Panc1 (cell line): ENCODE measurements at regions not wholly inside any gene's neighbourhood (a gene's known extent, or its start where the extent isn't known, plus 50 kb on each side); places are given as distances from the start of the nearest gene placed in this dataset.

Experiments
- ATAC-seq: fragments of 200-7000 bp; cut with Tn5 transposase; 2 replicates; pipeline ENCODE4 v1.9.1; 2020; ENCODE audit warnings: mild to moderate bottlenecking, moderate library complexity
- BruUV-seq: library from RNA; stranded (reverse); fragments of 400-500 nt; replicated peaks from 2 replicates; lab custom pipeline; 2021; lab: Mats Ljungman, UMichigan
- CTCF ChIA-PET: fragments of 300-600 bp; sonication (Branson Sonifier 250); formaldehyde crosslinking; loops from one replicate; lab custom pipeline; 2022; ENCODE audit warnings: antibody characterized with exemption; lab: Charles Lee
- POLR2A ChIA-PET: fragments of 300-600 bp; sonication (Branson Sonifier 250); formaldehyde crosslinking; loops from one replicate; lab custom pipeline; 2022; ENCODE audit warnings: antibody characterized with exemption; lab: Charles Lee
- DNase-seq: peaks from one replicate; pipeline ENCODE4 v3.0.0-alpha.2; 2010; ENCODE audit warnings: low read depth, low spot score
- H3K27ac ChIP-seq: 2 replicates; pipeline ENCODE4 v1.5.1; 2011; ENCODE audit warnings: mild to moderate bottlenecking, low read length, inconsistent platforms
- H3K27me3 ChIP-seq: fragments of 200-500 bp; sonication (Bioruptor generic); 2 replicates; pipeline ENCODE4 v1.6.0; 2014; ENCODE audit warnings: low read length, inconsistent platforms; ENCODE audit not compliant: control insufficient read depth, insufficient read depth
- H3K36me3 ChIP-seq: fragments of 200-500 bp; sonication (Bioruptor generic); 2 replicates; pipeline ENCODE4 v1.5.1; 2014; ENCODE audit warnings: inconsistent platforms, mild to moderate bottlenecking, low read length, moderate library complexity; ENCODE audit not compliant: control insufficient read depth, insufficient read depth
- H3K4me1 ChIP-seq: 2 replicates; pipeline ENCODE4 v1.5.1; 2011; ENCODE audit warnings: inconsistent platforms, mild to moderate bottlenecking, low read length, moderate library complexity; ENCODE audit not compliant: control insufficient read depth, insufficient read depth
- H3K4me3 ChIP-seq, 2 experiments: 2 replicates each; pipeline ENCODE4 v1.5.1; 2011 to 2012; ENCODE audit warnings: low read depth in 2 of 2, low read length in 2 of 2, mild to moderate bottlenecking in 2 of 2, inconsistent platforms in 1 of 2, moderate library complexity in 1 of 2
- H3K9me3 ChIP-seq: fragments of 200-500 bp; sonication (Bioruptor generic); 2 replicates; pipeline ENCODE4 v1.5.1; 2014; ENCODE audit warnings: low read depth, mild to moderate bottlenecking, inconsistent platforms, low read length, moderate library complexity; ENCODE audit not compliant: control insufficient read depth, insufficient read depth
- CTCF ChIP-seq: fragments of 450-650 bp; IDR thresholded peaks from 2 replicates; pipeline ENCODE4 v1.5.1; 2017; ENCODE audit warnings: mild to moderate bottlenecking
- POLR2AphosphoS5 ChIP-seq: IDR thresholded peaks from 2 replicates; pipeline ENCODE4 v1.6.1; 2012; ENCODE audit warnings: mild to moderate bottlenecking, low read depth, low read length, moderate library complexity
- REST ChIP-seq, 2 experiments: IDR thresholded peaks; 2 replicates each; pipeline ENCODE4 v1.6.1; 2011 to 2012; ENCODE audit warnings: low read depth in 2 of 2, control low read depth in 1 of 2, low read length in 1 of 2, mild to moderate bottlenecking in 1 of 2, moderate library complexity in 1 of 2; ENCODE audit not compliant: insufficient read depth in 1 of 2
- SIN3A ChIP-seq: IDR thresholded peaks from 2 replicates; pipeline ENCODE4 v1.6.1; 2012; ENCODE audit warnings: low read depth, mild to moderate bottlenecking, low read length, moderate library complexity, borderline replicate concordance; ENCODE audit not compliant: insufficient read depth
- TCF7L2 ChIP-seq: IDR thresholded peaks from 2 replicates; pipeline ENCODE4 v1.6.1; 2011; ENCODE audit warnings: mild to moderate bottlenecking, low read depth, low read length, inconsistent platforms
- in situ Hi-C: cut with HindIII; loops from 2 replicates; pipeline ENCODE4 v1.10.0; 2016; ENCODE audit warnings: low sequenced_read_pairs, low pct_unique_long_range_greater_than_20kb
- intact Hi-C: fragments of 100-400 bp; cut with micrococcal nuclease; formaldehyde crosslinking; loops from one replicate; pipeline ENCODE4 v1.10.0; 2022; ENCODE audit not compliant: unreplicated experiment

GRCh38 chr14:60363687-60364086 lies 114.7 kb downstream of the PPM1A start:
- no TSS peak for BruUV-seq
- H3K27ac ChIP-seq: no peak overlapping the region
- H3K4me1 ChIP-seq: no peaks in the 10 kb centered on the region
- DNase-seq: no peak
- no peaks in the 10 kb centered on the region for H3K27me3 ChIP-seq
- no peak overlapping the region for H3K4me3 ChIP-seq
- in situ Hi-C loops (no loop called here), intact Hi-C loops (no loop called here)
- TF ChIP-seq CTCF (no peak), TCF7L2 (no peak), SIN3A (no peak), REST (IDR thresholded peaks at IDR 0.05; ENCODE audit: insufficient read depth in 1 of 2, low read depth in 2 of 2, low read length in 1 of 2) (no peak), POLR2AphosphoS5 (no peak)
- no peak for ATAC-seq
- H3K36me3 ChIP-seq: no peaks in the 10 kb centered on the region; the same call in 1 of the 2 replicates
- ChIA-PET CTCF (no interaction called here), POLR2A (no interaction called here)
- no peaks in the 10 kb centered on the region for H3K9me3 ChIP-seq

- ATAC-seq (no peak), DNase-seq (no peak)
- intact Hi-C loops: no loop called here
- BruUV-seq: no TSS peak
- Histone ChIP-seq H3K27me3 (no peaks in the 10 kb centered on the region), H3K9me3 (no peaks in the 10 kb centered on the region), H3K27ac (no peak overlapping the region), H3K36me3 (no peaks in the 10 kb centered on the region), H3K4me1 (no peaks in the 10 kb centered on the region), H3K4me3 (no peak overlapping the region)
- POLR2A ChIA-PET: no interaction called here
- TF ChIP-seq TCF7L2: no peak
- no peak for TF ChIP-seq SIN3A
- TF ChIP-seq POLR2AphosphoS5: no peak
- TF ChIP-seq CTCF: no peak
- no peak for TF ChIP-seq REST (IDR thresholded peaks at IDR 0.05; ENCODE audit: insufficient read depth in 1 of 2, low read depth in 2 of 2, low read length in 1 of 2)
- CTCF ChIA-PET: no interaction called here
- in situ Hi-C loops: no loop called here
Measured at GRCh38 chr14:60381909-60382308, 104.0 kb downstream of the C14orf39 start.
